ENCODE measurements at regions not wholly inside any gene's neighbourhood (a gene's known extent, or its start where the extent isn't known, plus 50 kb on each side); places are given as distances from the start of the nearest gene placed in this dataset.

DNA sequence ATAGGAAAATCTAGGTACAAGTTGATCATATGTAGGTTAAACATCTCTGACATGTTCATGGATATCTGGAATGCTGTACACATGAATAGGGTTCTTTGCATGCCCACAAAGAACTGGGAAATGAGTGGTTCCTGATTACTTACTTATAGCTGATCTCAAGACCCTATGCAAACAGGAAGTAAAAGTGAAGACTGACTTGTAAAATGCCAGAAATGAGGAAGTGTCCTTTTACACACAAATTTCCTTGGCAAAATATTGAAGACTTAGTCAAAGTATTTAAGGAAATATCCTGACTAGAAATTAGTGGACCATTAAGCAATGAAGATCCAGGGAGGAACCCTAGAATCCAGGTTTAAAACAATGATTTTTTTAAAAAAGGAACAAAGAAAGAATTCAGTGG lies 203.7 kb upstream of the DLGAP1 start:
- no peak overlapping the region for H3K27ac ChIP-seq
- no peak for TF ChIP-seq ZFX (IDR thresholded peaks at IDR 0.05)
- TF ChIP-seq CTCF (conservative IDR thresholded peaks at IDR 0.05): no peak

DNA sequence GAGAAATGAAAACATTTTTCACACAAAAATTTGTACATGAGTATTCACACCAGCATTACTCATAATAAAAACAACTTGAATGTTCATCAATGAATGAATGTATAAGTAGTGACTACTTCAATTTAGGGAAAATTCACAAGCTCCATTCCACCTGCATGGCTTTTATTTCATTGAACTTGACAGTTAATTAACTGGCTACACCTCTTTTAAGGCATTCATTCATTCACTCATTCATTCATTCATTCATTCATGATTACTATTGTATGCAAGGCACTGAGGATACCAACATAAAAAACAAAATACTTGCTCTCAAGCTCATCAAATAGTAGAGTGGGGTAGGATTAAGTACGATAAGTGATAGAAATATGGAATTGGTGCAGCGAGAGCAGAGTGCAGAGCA lies 198.3 kb upstream of the DLGAP1 start:
- no peak overlapping the region for H3K27ac ChIP-seq

GRCh38 chr18:4641771-4642368 lies 186.8 kb upstream of the DLGAP1 start:
- TF ChIP-seq ZFX (IDR thresholded peaks at IDR 0.05): no peak
- TF ChIP-seq CTCF (conservative IDR thresholded peaks at IDR 0.05): no peak
- H3K27ac ChIP-seq: no peak overlapping the region

More for the DNA sequence above, 198.3 kb upstream of the DLGAP1 start:
- TF ChIP-seq ZFX (IDR thresholded peaks at IDR 0.05) (no peak), CTCF (conservative IDR thresholded peaks at IDR 0.05) (no peak)

DNA sequence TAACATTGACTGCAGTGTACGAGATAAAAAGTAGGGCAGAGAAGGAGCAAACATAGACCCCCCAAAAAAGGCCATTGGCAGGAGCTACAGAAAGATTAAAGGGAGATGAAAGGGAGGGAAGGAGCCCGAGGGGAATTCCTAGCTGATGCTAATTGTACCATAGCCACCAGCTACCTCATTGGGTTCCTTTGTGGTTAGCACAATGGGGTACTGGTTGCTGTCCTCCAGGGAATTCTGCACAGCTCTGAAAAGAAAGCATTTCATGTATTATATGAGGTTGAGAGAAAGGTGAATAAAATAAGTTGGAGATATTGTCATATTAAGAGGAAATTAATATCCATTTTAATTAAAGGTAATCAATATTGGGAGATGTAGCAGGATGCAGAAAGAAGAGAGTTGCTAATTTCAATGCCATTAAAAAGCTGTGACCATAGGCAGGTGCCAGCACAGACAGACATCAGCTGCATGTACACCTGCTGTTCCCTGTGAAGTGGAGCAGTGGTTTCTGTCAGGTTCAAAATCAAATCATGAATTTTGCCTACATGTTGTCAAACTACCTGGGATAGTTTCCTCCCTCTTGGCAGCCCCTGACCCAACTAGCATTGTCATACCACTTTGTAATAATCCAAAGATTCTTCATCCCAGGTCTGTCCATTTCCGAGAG lies 185.4 kb upstream of the DLGAP1 start:
- TF ChIP-seq ZFX (IDR thresholded peaks at IDR 0.05): no peak
- no peak for TF ChIP-seq CTCF (conservative IDR thresholded peaks at IDR 0.05)
- no peak overlapping the region for H3K27ac ChIP-seq

GRCh38 chr18:4639628-4640310 lies 184.7 kb upstream of the DLGAP1 start:
- H3K27ac ChIP-seq: no peak overlapping the region
- TF ChIP-seq CTCF (conservative IDR thresholded peaks at IDR 0.05): no peak
- TF ChIP-seq ZFX (IDR thresholded peaks at IDR 0.05): no peak

DNA sequence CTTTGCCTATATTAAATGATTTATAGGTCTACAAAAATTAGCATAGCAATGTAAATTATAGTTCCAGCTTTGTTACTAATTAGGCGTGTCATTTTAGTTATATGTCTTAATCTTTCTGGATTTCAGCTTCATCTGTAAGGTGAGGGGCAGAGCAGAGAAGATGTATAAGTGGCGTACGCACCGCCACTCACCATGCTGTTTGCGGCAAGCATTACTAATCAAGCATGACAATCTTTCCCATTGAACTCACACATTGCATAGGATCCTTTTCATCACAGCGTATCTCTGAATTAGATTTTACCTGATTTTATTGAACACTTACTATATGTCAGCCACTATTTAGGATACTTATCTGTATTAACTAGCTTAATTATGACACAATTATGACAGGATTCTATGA lies 183.6 kb upstream of the DLGAP1 start:
- H3K27ac ChIP-seq: no peak overlapping the region
- TF ChIP-seq ZFX (IDR thresholded peaks at IDR 0.05): no peak
- TF ChIP-seq CTCF (conservative IDR thresholded peaks at IDR 0.05): no peak

GRCh38 chr18:4637876-4638275 lies 182.8 kb upstream of the DLGAP1 start:
- no peak overlapping the region for H3K27ac ChIP-seq
- TF ChIP-seq CTCF (conservative IDR thresholded peaks at IDR 0.05) (no peak), ZFX (IDR thresholded peaks at IDR 0.05) (no peak)

Measured in C4-2B (cell line).